GM12892 (cell line): ENCODE measurements at regions not wholly inside any gene's neighbourhood (a gene's known extent, or its start where the extent isn't known, plus 50 kb on each side); places are given as distances from the start of the nearest gene placed in this dataset.

Source experiments
- DNase-seq: peaks from one replicate; pipeline ENCODE4 v3.0.0; 2011; ENCODE audit not compliant: insufficient read length
- FAIRE-seq: peaks from 2 replicates; lab custom pipeline; 2011; peaks lifted over from hg19 to GRCh38; lab: Jason Lieb, UNC
- POLR2A ChIP-seq: IDR thresholded peaks from 2 replicates; pipeline ENCODE4 v1.6.1; 2011; ENCODE audit warnings: low read depth, low read length, control low read depth
- POLR2AphosphoS5 ChIP-seq: IDR thresholded peaks from 2 replicates; pipeline ENCODE4 v1.6.1; 2011; ENCODE audit warnings: low read depth, low read length, control low read depth
- TAF1 ChIP-seq: IDR thresholded peaks from 2 replicates; pipeline ENCODE4 v1.6.1; 2011; ENCODE audit warnings: low read depth, mild to moderate bottlenecking, control low read depth, low read length, borderline replicate concordance

DNA sequence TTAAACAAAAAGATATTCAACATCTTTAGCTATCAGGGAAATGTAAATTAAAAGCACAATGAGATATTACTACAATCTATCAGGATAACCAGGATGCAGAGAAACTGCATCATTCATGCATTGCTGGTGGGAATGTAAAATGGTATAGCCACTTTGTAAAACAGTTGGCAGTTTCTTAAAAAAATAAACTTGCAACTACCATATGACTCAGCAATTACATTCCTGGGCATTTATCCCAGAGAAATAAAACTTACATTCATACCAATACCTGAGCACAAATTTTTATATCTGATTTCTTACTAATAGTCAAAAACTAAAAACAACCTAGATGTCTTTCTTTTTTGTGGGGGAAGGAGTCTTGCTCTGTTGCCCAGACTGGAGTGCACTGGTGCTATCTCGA lies 190.3 kb upstream of the TAB2 start:
- DNase-seq (no peak), FAIRE-seq (no peak)
- TF ChIP-seq TAF1 (no peak), POLR2A (no peak)

DNA sequence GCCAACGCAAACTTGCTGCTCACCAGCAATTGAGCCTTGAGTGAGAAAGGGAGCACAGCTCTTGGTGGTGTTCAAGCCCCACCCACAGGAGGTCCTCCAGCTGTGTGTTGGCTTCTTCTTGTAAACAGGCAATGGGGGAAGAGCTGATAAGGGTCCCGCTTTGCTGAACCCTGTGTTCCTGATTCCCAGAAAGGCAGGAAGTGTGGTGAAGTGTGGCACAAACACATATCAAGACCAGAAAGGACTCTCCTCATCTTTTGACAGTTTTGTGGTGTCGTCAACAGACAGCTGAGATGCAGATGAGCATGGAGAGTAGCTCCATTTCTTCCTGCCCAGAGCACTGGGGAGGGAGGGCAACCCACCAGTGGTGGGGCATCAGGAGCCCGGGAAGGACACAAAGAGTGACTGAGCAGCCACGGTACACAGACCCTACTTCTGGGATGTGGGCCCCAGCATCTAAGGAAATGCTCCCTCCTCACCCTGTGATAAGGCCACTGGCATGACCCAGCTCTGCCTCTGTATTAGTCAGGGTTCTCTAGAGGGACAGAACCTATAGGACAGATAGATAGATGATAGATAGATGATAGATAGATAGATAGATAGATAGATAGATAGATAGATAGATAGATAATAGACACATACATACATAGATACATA lies 188.9 kb upstream of the TAB2 start:
- FAIRE-seq: peak; percentile 85
- no peak for TF ChIP-seq POLR2A
- no peak for TF ChIP-seq POLR2AphosphoS5
- TF ChIP-seq TAF1: no peak
- no peak for DNase-seq

DNA sequence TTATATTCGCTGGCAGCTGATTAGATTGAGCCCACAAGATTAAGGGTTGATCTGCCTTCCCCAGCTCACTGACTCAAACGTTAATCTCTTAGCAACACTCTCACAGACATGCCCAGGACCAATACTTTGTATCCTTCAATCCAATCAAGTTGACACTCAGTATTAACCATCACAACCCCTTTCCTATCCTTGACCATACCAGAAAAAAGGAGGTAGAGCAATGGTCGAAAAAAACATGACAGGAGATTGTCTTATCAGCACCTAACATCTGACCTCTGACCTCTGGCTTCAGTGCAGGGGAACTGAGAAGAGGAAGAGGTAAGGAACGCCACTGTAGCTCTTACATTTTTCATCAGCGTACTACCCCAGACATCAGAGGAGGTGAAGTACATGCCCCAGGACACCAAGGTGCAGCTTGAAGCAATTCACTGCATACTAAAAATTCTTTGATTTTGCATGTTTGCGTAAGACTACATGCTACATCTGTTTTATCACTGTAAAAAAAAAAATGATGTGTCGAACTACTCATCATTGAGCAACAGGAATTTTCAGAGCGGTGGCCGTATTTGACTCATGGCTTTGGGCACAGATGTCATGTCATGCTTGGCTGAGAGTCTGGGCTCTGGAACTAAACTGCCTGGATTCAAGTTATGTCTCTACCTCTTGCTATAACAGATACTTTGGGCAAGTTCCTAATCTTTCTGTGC lies 188.0 kb upstream of the TAB2 start:
- no peak for TF ChIP-seq POLR2AphosphoS5
- DNase-seq (no peak), FAIRE-seq (peak; percentile 33)

DNA sequence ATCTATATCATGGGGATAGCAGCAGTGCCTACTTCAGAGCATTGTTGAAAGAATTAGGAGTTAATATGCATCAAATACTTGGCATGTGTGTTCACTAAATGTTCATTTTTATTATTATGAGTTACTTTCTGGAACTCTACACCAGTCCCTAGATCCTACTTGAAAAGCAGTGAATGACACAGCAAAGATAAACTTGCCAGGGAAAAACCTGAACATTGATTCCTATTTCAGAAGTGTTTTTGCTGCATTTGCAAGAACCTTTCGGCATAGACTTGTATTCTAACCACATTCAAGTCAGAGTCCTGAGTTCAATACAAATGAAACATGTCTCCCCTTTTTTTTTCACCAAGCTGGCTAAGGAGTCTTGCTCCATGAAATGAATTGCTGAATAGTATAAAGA lies 187.4 kb upstream of the TAB2 start:
- DNase-seq (no peak), FAIRE-seq (no peak)
- TF ChIP-seq POLR2A (no peak), POLR2AphosphoS5 (no peak), TAF1 (no peak)

- TF ChIP-seq TAF1: no peak
- no peak for TF ChIP-seq POLR2AphosphoS5
- TF ChIP-seq POLR2A: no peak
- DNase-seq (no peak), FAIRE-seq (no peak)
Observed at GRCh38 chr6:149130508-149130907, 187.0 kb upstream of the TAB2 start.

DNA sequence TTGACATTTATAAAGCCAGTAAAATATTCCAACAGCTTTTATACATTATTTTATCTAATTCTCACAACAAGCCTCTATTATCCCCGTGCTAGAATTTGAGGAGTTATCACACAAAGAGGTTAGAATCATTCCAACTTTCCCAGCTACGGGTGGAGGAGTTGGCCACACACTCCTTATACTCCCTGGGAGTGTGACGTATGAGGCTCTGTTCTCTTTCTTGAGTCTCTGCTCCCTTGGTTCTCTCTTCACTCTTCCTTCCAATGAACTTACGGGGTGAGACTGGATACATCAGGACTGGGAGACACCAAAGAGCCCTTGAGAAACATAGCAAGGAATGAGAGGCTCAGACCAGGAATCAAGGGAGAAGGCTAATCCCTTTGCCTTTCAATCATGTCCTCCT lies 185.6 kb upstream of the TAB2 start:
- FAIRE-seq (no peak), DNase-seq (no peak)
- TF ChIP-seq POLR2AphosphoS5 (no peak), TAF1 (no peak), POLR2A (no peak)

DNA sequence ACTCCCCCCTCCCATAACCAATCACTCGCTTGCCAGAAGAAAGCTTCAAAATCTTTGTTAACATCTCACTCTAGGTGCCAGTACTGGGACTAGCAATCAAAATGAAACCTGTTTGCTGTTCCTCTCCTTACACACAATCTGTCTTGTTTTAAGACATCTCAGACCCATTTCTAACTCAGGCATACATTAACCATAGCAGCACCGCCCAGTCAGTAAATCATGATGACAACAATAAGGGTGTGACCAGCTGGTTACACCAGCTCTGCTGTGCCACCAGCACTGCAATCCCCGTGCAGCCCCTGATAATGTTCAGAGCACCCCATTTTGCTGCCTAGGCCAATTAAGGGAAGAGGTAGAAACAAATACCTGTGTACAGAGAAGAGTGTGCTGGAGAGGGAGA lies 185.2 kb upstream of the TAB2 start:
- no peak for DNase-seq
- no peak for FAIRE-seq
- no peak for TF ChIP-seq POLR2A
- TF ChIP-seq TAF1: no peak

GRCh38 chr6:149134511-149134933 lies 183.0 kb upstream of the TAB2 start:
- no peak for DNase-seq
- TF ChIP-seq POLR2A (no peak), POLR2AphosphoS5 (no peak), TAF1 (no peak)
- no peak for FAIRE-seq

DNA sequence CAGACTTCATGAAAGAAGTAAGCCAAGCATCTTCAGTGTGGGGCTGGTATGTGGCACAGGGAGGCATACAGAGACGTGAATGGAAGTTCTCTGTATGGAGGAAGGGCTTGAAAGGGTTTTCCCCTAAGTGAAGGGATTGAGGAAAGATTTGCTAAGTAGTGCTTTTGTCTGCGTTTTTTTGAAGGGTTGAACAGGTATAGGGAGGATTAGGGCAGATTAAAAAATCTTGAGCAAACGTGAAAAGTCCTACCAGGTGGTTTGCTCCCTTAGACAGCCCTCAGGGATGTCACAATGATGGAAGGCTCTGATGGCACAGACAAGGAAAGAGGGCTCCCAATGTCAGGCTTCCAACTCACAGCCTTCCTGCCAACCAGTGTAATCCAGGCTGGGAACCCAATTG lies 181.7 kb upstream of the TAB2 start:
- DNase-seq (no peak), FAIRE-seq (no peak)
- TF ChIP-seq POLR2AphosphoS5: no peak
- no peak for TF ChIP-seq TAF1
- TF ChIP-seq POLR2A: no peak

DNA sequence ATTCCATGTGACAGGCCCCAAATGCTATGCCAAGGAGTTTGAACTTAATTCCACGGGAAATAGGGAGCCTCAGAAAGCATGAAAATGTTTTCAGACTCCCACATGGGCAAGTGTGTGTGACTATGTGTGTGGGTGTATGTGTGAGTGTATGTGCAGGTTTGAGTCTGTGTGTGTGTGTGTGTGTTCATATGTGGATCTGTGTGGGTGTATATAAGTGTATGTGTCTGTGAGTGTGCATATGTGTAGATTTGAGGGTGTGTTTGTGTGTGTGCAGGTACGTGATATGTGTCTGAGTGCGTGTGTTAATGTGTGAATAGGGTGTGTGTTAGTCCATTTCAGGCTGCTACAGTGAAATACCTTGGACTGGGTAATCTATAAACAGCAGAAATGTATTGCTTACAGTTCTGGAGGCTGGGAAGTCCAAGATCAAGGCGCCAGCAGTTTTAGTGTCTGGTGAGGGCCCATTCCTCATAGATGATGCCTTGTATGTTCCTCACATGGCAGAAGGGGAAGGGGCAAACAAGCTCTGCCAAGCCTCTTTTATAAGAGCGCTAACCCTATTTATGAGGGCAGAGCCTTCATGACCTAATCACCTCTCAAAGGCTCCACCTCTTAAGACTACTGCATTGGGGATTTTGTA lies 181.1 kb upstream of the TAB2 start:
- DNase-seq (no peak), FAIRE-seq (no peak)
- no peak for TF ChIP-seq TAF1
- no peak for TF ChIP-seq POLR2AphosphoS5
- no peak for TF ChIP-seq POLR2A

DNA sequence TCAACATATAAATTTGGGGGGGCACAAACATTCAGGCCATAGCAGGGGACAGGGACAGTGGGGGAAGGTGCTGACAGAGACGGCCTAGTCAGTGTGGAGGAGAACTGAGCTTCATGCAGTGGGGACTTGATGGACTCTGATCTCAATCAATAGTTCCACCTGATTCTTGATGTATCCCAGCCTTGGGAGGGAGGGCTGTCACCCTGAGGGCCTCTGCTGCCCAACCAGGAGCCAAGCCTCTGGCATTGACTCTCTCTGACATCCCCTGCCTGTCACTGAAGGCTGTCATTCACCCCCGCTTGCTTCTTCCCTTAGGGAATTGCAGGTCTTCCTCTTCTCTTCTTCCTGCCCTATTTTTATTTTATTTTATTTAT lies 180.6 kb upstream of the TAB2 start:
- FAIRE-seq: peak; percentile 60
- TF ChIP-seq POLR2AphosphoS5: no peak
- TF ChIP-seq POLR2A: no peak
- TF ChIP-seq TAF1: no peak
- no peak for DNase-seq

GRCh38 chr6:149137594-149137993 lies 179.9 kb upstream of the TAB2 start:
- FAIRE-seq (no peak), DNase-seq (no peak)
- TF ChIP-seq TAF1: no peak
- no peak for TF ChIP-seq POLR2A
- TF ChIP-seq POLR2AphosphoS5: no peak
